Sigmoid colon (tissue), 6 donors: ENCODE measurements at regions not wholly inside any gene's neighbourhood (a gene's known extent, or its start where the extent isn't known, plus 50 kb on each side); places are given as distances from the start of the nearest gene placed in this dataset.

Experiments used
- DNase-seq: peaks from one replicate; pipeline ENCODE4 v3.0.0-alpha.2; 2019
- H3K27ac ChIP-seq, 4 donors: fragments of 200-600 bp; sonication (generic); one replicate each; pipeline ENCODE4 v1.5.1; 2016 to 2019; ENCODE audit warnings: mild to moderate bottlenecking in 1 of 4
- H3K27me3 ChIP-seq, 3 donors: fragments of 200-600 bp; sonication (generic); one replicate each; pipeline ENCODE4 v1.5.1; 2019; ENCODE audit warnings: mild to moderate bottlenecking in 1 of 3
- H3K36me3 ChIP-seq, 4 donors: fragments of 200-600 bp; sonication (generic); one replicate each; pipeline ENCODE4 v1.5.1; 2016 to 2019
- H3K4me1 ChIP-seq, 4 donors: fragments of 200-600 bp; sonication (generic); one replicate each; pipeline ENCODE4 v1.5.1; 2017 to 2019
- H3K4me3 ChIP-seq, 4 donors: fragments of 200-600 bp; sonication (generic); one replicate each; pipeline ENCODE4 v1.5.1; 2017 to 2019; ENCODE audit warnings: mild to moderate bottlenecking in 2 of 4, moderate library complexity in 1 of 4
- H3K9me3 ChIP-seq, 4 donors: fragments of 200-600 bp in 3 of 4; sonication (generic) in 3 of 4; one replicate each; pipeline versions ENCODE4 v1.5.1 to v1.6.1; 2013 to 2019
- EP300 ChIP-seq, 4 donors: sonication (generic); formaldehyde crosslinking; IDR thresholded peaks; one replicate each; pipeline ENCODE4 v1.6.1; 2017; ENCODE audit warnings: antibody characterized with exemption in 4 of 4
- POLR2A ChIP-seq, 2 donors: fragments of 450-650 bp; IDR thresholded peaks; one replicate each; pipeline ENCODE4 v1.6.1; 2016; ENCODE audit warnings: antibody characterized with exemption in 2 of 2, mild to moderate bottlenecking in 2 of 2, moderate library complexity in 2 of 2
- POLR2AphosphoS5 ChIP-seq, 4 donors: sonication (generic); formaldehyde crosslinking; IDR thresholded peaks; one replicate each; pipeline ENCODE4 v1.6.1; 2017; ENCODE audit warnings: antibody characterized with exemption in 4 of 4
- WGBS, 2 donors: extraction: QIAGEN DNeasy Blood & Tissue Kit; methylation state at CpG; one replicate each; pipeline ENCODE4 v1.1.7; 2013; 5-methylcytosine and 5-hydroxymethylcytosine counted together
- intact Hi-C: fragments of 100-400 bp; cut with DNase I; formaldehyde crosslinking; loops from one replicate; pipeline ENCODE4 v1.15.1; 2023
- TF ChIP-seq, protein P1 (sequence below), 4 experiments: fragments of 450-650 bp in 3 of 4; fragments of 200-600 bp in 1 of 4; IDR thresholded peaks; one replicate each; pipeline ENCODE4 v1.5.1; 2016 to 2019; ENCODE audit warnings: antibody characterized with exemption in 4 of 4, mild to moderate bottlenecking in 3 of 4, moderate library complexity in 2 of 4
- donor health status: healthy with polysubstance abuse.
- donor health status: healthy.

DNA sequence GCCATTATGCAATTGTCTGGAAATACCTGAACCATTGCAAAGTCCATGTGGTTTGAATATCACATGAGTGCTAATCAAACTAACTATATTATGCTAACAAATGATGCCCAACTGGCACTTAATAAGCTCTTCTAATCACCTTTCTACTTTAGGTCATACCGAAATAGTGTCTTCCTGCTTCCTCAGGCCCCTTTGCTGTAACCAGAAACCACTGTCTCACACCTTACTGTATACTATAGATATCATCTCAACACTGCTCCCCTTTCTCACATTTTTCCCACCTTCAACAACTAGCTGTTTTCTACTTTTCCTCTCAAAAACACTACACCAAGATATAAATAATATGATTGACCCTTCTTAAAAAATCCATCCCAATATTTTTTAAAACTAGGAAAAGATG is 633.9 kb downstream of the BCL11A start:
- no peak for TF ChIP-seq EP300 (IDR thresholded peaks at IDR 0.05)
- TF ChIP-seq, protein P1, sequence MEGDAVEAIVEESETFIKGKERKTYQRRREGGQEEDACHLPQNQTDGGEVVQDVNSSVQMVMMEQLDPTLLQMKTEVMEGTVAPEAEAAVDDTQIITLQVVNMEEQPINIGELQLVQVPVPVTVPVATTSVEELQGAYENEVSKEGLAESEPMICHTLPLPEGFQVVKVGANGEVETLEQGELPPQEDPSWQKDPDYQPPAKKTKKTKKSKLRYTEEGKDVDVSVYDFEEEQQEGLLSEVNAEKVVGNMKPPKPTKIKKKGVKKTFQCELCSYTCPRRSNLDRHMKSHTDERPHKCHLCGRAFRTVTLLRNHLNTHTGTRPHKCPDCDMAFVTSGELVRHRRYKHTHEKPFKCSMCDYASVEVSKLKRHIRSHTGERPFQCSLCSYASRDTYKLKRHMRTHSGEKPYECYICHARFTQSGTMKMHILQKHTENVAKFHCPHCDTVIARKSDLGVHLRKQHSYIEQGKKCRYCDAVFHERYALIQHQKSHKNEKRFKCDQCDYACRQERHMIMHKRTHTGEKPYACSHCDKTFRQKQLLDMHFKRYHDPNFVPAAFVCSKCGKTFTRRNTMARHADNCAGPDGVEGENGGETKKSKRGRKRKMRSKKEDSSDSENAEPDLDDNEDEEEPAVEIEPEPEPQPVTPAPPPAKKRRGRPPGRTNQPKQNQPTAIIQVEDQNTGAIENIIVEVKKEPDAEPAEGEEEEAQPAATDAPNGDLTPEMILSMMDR (IDR thresholded peaks at IDR 0.05), result no peak
- no peak for TF ChIP-seq POLR2AphosphoS5 (IDR thresholded peaks at IDR 0.05)
- no peak for TF ChIP-seq POLR2A (IDR thresholded peaks at IDR 0.05)
- WGBS, 2 donors, result 75 to 81% methylated on average over 1 of the region's 1 CpG
- DNase-seq, result no peak
- H3K36me3 ChIP-seq, result no peaks in the 10 kb centered on the region
- H3K4me3 ChIP-seq, result no peak overlapping the region
- intact Hi-C loops, result no loop called here
- H3K27ac ChIP-seq, result no peak overlapping the region
- no peaks in the 10 kb centered on the region for H3K9me3 ChIP-seq
- H3K4me1 ChIP-seq, result no peaks in the 10 kb centered on the region
- H3K27me3 ChIP-seq, result no peaks in the 10 kb centered on the region

DNA sequence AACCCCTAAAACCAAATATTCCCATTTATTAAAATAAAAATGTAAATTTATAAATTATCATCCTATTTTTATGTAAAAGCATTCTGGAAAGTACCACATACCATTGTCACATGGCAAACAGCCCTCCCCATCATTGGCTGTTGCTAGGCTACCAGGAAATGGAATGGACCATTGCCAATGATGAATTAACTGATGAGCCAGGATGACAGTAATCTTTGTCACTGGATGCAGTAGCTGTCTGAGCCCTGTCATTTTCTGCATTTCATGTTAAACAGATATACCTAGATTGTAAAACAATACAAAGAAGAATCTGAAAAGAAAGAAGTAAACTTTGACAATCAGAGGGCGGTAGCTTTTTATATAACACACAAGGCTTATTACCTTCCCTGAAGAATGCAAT is 641.4 kb downstream of the BCL11A start:
- Histone ChIP-seq H3K9me3 (no peaks in the 10 kb centered on the region), H3K4me3 (no peak overlapping the region), H3K4me1 (no peaks in the 10 kb centered on the region), H3K27me3 (no peaks in the 10 kb centered on the region), H3K36me3 (no peaks in the 10 kb centered on the region), H3K27ac (no peak overlapping the region)
- WGBS, 2 donors, result 0 to 90% methylated on average over 1 of the region's 1 CpG
- intact Hi-C loops, result no loop called here
- TF ChIP-seq POLR2AphosphoS5 (IDR thresholded peaks at IDR 0.05) (no peak), EP300 (IDR thresholded peaks at IDR 0.05) (no peak), POLR2A (IDR thresholded peaks at IDR 0.05) (no peak)
- TF ChIP-seq, protein P1 (IDR thresholded peaks at IDR 0.05), result no peak
- no peak for DNase-seq

DNA sequence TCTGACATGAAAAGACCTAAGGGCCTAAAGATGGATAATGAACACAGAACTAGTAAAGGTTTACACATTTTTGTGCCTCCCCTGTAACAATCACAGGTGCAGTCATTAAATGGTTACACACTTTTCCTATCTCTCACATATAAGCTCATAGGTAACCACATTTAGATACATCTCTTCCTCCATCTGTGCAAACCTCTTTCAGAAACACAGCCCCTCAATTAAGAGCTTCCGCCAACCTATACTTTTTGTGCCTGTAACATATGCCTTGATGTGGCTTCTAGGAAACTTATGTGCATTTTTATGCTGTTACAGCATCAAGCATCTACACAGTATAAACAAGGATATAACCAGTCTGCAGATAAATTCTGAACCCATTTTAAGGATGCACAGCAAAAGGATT is 643.3 kb downstream of the BCL11A start:
- no peak for DNase-seq
- Histone ChIP-seq H3K9me3 (no peaks in the 10 kb centered on the region), H3K27ac (no peak overlapping the region), H3K36me3 (no peaks in the 10 kb centered on the region), H3K4me1 (no peaks in the 10 kb centered on the region), H3K4me3 (no peak overlapping the region), H3K27me3 (no peaks in the 10 kb centered on the region)
- intact Hi-C loops, result no loop called here
- WGBS, 2 donors, result 78 to 96% methylated on average over 1 of the region's 1 CpG
- TF ChIP-seq POLR2AphosphoS5 (IDR thresholded peaks at IDR 0.05) (no peak), EP300 (IDR thresholded peaks at IDR 0.05) (no peak), POLR2A (IDR thresholded peaks at IDR 0.05) (no peak)
- TF ChIP-seq, protein P1 (IDR thresholded peaks at IDR 0.05), result no peak

DNA sequence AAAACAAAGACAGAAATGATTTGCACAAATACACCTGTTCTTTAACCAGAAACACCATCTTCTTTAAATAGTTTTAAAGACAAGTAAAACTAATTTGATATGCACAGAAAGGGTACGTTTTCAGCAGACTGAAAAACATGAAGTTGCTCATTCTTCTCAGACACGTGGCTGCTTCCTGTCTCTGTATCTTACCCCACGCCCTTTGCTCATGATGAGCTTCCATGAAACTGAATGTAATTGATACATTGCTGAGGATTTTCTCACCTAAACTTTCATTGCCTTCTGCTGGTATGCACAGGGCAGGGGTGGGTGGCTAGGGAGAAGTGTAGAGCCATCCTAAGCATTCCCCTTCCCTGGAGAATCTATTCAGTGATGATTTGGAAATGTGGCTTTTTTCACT is 644.3 kb downstream of the BCL11A start:
- Histone ChIP-seq H3K4me1 (peaks cover 0 to 4% (median 0%) of the 10 kb centered on the region in 4 donors), H3K36me3 (no peaks in the 10 kb centered on the region), H3K9me3 (no peaks in the 10 kb centered on the region), H3K27ac (no peak overlapping the region), H3K4me3 (no peak overlapping the region), H3K27me3 (no peaks in the 10 kb centered on the region)
- 37 to 67% methylated on average over 3 of the region's 3 CpGs for WGBS, 2 donors
- intact Hi-C loops, result no loop called here
- DNase-seq, result no peak
- TF ChIP-seq POLR2A (IDR thresholded peaks at IDR 0.05) (no peak), POLR2AphosphoS5 (IDR thresholded peaks at IDR 0.05) (no peak), EP300 (IDR thresholded peaks at IDR 0.05) (no peak)
- TF ChIP-seq, protein P1 (IDR thresholded peaks at IDR 0.05), result no peak

DNA sequence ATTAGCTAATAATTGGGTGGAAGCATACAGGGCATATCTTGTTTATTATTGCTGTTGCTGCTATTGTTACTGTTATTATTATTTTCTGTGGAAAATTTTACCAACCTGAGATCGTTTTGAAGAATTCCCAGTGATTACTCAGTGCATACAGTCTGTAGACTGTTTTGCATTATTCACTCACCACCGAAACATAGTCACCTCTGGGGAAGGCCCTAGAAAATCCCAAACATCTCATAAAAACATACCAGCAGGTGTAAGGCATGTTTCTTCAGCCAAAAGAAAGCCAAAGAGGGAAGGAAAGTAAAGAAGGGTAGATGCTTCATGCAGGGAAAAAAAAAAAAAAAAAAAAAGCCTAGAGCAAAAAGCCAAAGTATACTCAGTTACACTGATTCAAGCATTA is 647.7 kb downstream of the BCL11A start:
- Histone ChIP-seq H3K4me1 (peaks cover 0 to 8% (median 2%) of the 10 kb centered on the region in 4 donors), H3K36me3 (no peaks in the 10 kb centered on the region), H3K27me3 (no peaks in the 10 kb centered on the region), H3K4me3 (no peak overlapping the region), H3K27ac (no peak overlapping the region), H3K9me3 (no peaks in the 10 kb centered on the region)
- intact Hi-C loops, result no loop called here
- no peak for TF ChIP-seq POLR2AphosphoS5 (IDR thresholded peaks at IDR 0.05)
- TF ChIP-seq POLR2A (IDR thresholded peaks at IDR 0.05), result no peak
- no peak for TF ChIP-seq EP300 (IDR thresholded peaks at IDR 0.05)
- TF ChIP-seq, protein P1 (IDR thresholded peaks at IDR 0.05), result no peak
- 80 to 83% methylated on average over 2 of the region's 2 CpGs for WGBS, 2 donors
- DNase-seq, result no peak
